Osteocyte (in vitro differentiated cells): ENCODE measurements at regions not wholly inside any gene's neighbourhood (a gene's known extent, or its start where the extent isn't known, plus 50 kb on each side); places are given as distances from the start of the nearest gene placed in this dataset.

Experiments used
- DNase-seq: peaks from one replicate; pipeline ENCODE4 v3.0.0; 2021; ENCODE audit warnings: mixed read lengths; ENCODE audit not compliant: unreplicated experiment; ENCODE audit errors: extremely low spot score
- H3K27ac Mint-ChIP-seq: one replicate; pipeline ENCODE4 v1.8.0; 2021; ENCODE audit warnings: mild to moderate bottlenecking, mixed read lengths; ENCODE audit not compliant: unreplicated experiment
- H3K27me3 Mint-ChIP-seq: one replicate; pipeline ENCODE4 v1.8.0; 2021; ENCODE audit warnings: mixed read lengths; ENCODE audit not compliant: unreplicated experiment
- H3K36me3 Mint-ChIP-seq: one replicate; pipeline ENCODE4 v1.8.0; 2021; ENCODE audit warnings: mixed read lengths; ENCODE audit not compliant: unreplicated experiment
- H3K4me1 Mint-ChIP-seq: one replicate; pipeline ENCODE4 v1.8.0; 2021; ENCODE audit warnings: mixed read lengths; ENCODE audit not compliant: unreplicated experiment
- H3K4me3 Mint-ChIP-seq: one replicate; pipeline ENCODE4 v1.8.0; 2021; ENCODE audit warnings: mild to moderate bottlenecking, moderate library complexity, mixed read lengths; ENCODE audit not compliant: unreplicated experiment
- H3K9me3 Mint-ChIP-seq: one replicate; pipeline ENCODE4 v1.8.0; 2021; ENCODE audit warnings: mixed read lengths; ENCODE audit not compliant: unreplicated experiment
- CTCF ChIP-seq: fragments of 200-600 bp; sonication (generic); IDR thresholded peaks from 2 replicates; pipeline ENCODE4 v1.5.0; 2021; ENCODE audit warnings: antibody characterized with exemption, mild to moderate bottlenecking, moderate library complexity

- Mint-ChIP-seq H3K9me3 (no peaks in the 10 kb centered on the region), H3K4me3 (no peak overlapping the region), H3K27me3 (peaks cover 4% of the 10 kb centered on the region), H3K4me1 (no peaks in the 10 kb centered on the region), H3K27ac (no peak overlapping the region), H3K36me3 (no peaks in the 10 kb centered on the region)
- no peak for DNase-seq
- no peak for TF ChIP-seq CTCF
These were observed 380.6 kb downstream of the SUCLG1 start for GRCh38 chr2:84078471-84078870.

GRCh38 chr2:84077496-84077895 is 381.6 kb downstream of the SUCLG1 start:
- H3K9me3 Mint-ChIP-seq: no peaks in the 10 kb centered on the region
- no peak overlapping the region for H3K4me3 Mint-ChIP-seq
- peaks cover 4% of the 10 kb centered on the region for H3K27me3 Mint-ChIP-seq
- no peaks in the 10 kb centered on the region for H3K4me1 Mint-ChIP-seq
- H3K36me3 Mint-ChIP-seq: no peaks in the 10 kb centered on the region
- DNase-seq: no peak
- H3K27ac Mint-ChIP-seq: no peak overlapping the region
- peak; percentile 43 for TF ChIP-seq CTCF

DNA sequence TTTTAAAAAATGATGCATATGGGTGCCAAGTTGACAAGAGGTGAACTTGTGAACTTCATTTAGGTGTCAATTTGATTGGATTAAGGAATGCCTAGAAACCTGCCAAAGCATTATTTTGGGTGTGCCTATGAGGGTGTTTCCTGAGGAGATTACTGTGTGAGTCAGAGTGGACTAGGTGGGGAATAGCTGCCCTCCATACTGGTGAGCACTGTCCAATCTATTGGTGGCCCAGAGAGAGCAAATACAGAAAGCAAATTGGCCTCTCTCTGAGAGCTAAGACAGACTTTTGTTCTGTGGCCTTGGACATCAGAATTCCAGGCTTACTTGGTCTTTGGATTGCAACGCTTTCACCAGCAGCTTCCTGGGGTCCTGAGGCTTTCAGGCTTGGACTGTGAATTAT is 388.0 kb downstream of the SUCLG1 start:
- Mint-ChIP-seq H3K27me3 (peaks cover 4% of the 10 kb centered on the region), H3K4me3 (no peak overlapping the region), H3K36me3 (no peaks in the 10 kb centered on the region), H3K9me3 (no peaks in the 10 kb centered on the region), H3K27ac (no peak overlapping the region), H3K4me1 (no peaks in the 10 kb centered on the region)
- TF ChIP-seq CTCF: no peak
- DNase-seq: no peak

DNA sequence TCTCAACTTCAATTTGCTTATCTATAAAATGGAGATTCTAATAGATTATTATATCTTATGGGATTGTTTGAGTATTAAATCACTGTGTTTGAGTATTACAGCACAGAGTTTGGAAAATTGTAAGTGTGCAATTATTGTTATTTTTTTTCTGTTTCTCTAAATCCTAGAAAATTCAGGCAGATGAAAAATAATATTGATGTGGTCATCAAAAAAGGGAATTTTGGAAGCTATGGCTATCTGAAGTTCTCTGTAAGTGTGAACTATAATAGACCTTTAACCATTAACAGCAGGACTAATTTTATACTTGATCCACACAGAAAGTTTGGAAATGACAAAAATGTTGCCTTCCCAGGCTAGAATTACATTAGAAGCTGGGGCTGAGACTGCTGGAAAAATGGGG is 393.2 kb downstream of the SUCLG1 start:
- no peak overlapping the region for H3K4me3 Mint-ChIP-seq
- no peaks in the 10 kb centered on the region for H3K36me3 Mint-ChIP-seq
- no peaks in the 10 kb centered on the region for H3K4me1 Mint-ChIP-seq
- no peak for DNase-seq
- no peak overlapping the region for H3K27ac Mint-ChIP-seq
- no peaks in the 10 kb centered on the region for H3K9me3 Mint-ChIP-seq
- no peaks in the 10 kb centered on the region for H3K27me3 Mint-ChIP-seq
- no peak for TF ChIP-seq CTCF

DNA sequence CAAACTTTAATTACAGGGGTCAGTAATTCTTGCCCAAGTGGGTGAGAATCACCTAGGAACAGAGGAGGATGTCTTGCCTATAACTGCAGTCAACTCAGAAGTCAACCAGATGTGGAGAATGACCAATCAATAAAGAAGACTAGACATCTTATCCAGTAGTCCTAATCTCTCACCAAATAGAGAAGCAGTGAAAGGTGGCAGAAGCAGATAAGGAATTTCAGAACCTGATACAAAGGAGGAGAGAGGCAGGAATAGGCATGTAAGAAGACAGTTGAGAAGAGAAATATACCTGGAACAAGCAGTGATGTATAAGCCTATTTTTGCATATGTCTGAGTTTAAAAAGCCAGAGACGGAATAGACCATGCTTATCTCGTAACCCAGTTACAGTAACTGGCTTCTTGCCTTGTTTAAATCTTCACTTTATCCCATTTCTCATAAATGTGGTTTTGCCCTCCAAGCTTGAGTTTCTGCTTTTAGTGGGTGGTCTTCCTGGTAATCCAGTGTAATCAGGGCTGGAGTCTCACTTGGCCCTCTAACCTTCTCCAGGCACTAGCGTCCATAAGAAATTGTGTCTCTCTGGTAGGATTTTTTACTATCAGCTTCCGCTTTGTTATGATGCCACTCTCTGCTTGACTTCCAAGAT is 401.0 kb downstream of the SUCLG1 start:
- H3K27me3 Mint-ChIP-seq: no peaks in the 10 kb centered on the region
- no peak for DNase-seq
- H3K36me3 Mint-ChIP-seq: no peaks in the 10 kb centered on the region
- H3K4me3 Mint-ChIP-seq: no peak overlapping the region
- no peaks in the 10 kb centered on the region for H3K4me1 Mint-ChIP-seq
- no peaks in the 10 kb centered on the region for H3K9me3 Mint-ChIP-seq
- no peak for TF ChIP-seq CTCF
- no peak overlapping the region for H3K27ac Mint-ChIP-seq
